T47D (cell line): ENCODE measurements at regions not wholly inside any gene's neighbourhood (a gene's known extent, or its start where the extent isn't known, plus 50 kb on each side); places are given as distances from the start of the nearest gene placed in this dataset.

ENCODE experiments used
- DNase-seq, 2 experiments: peaks; one replicate each; pipeline versions ENCODE4 v3.0.0 to v3.0.0-alpha.2; 2011 to 2012; ENCODE audit warnings: low read depth in 1 of 2, low spot score in 1 of 2
- JUND ChIP-seq: IDR thresholded peaks from 2 replicates; pipeline ENCODE4 v1.6.1; 2012; ENCODE audit warnings: low read depth
- in situ Hi-C: cut with HindIII; loops from 2 replicates; pipeline ENCODE4 v1.10.0; 2016; ENCODE audit warnings: low sequenced_read_pairs, low pct_unique_long_range_greater_than_20kb

GRCh38 chr10:75305675-75306074 lies 69.9 kb upstream of the COMTD1 start:
- in situ Hi-C loops = no loop called here
- DNase-seq = no peak
- no peak for TF ChIP-seq JUND

- DNase-seq = no peak
- TF ChIP-seq JUND = no peak
- in situ Hi-C loops = no loop called here
These were observed 69.1 kb upstream of the COMTD1 start for GRCh38 chr10:75304741-75305390.

GRCh38 chr10:75304313-75304712 lies 68.6 kb upstream of the COMTD1 start:
- DNase-seq = no peak
- in situ Hi-C loops = no loop called here
- TF ChIP-seq JUND = no peak

- peak in 1 of 2 experiments; percentile 46 for DNase-seq
- in situ Hi-C loops = no loop called here
- no peak for TF ChIP-seq JUND
These were observed 67.5 kb upstream of the COMTD1 start for GRCh38 chr10:75303045-75303777.

GRCh38 chr10:75302029-75302428 lies 66.3 kb upstream of the COMTD1 start:
- no peak for TF ChIP-seq JUND
- no peak for DNase-seq
- in situ Hi-C loops = no loop called here

GRCh38 chr10:75297021-75297599 lies 61.4 kb upstream of the COMTD1 start:
- no peak for TF ChIP-seq JUND
- no peak for DNase-seq
- in situ Hi-C loops = no loop called here

GRCh38 chr10:75295868-75296441 lies 60.2 kb upstream of the COMTD1 start:
- no peak for DNase-seq
- TF ChIP-seq JUND = no peak
- in situ Hi-C loops = no loop called here

- in situ Hi-C loops = no loop called here
- peak; percentile 66 to 84 for DNase-seq
- TF ChIP-seq JUND = no peak
These were observed 59.3 kb upstream of the COMTD1 start for GRCh38 chr10:75294866-75295701.

- in situ Hi-C loops = no loop called here
- no peak for DNase-seq
- no peak for TF ChIP-seq JUND
These were observed 58.7 kb upstream of the COMTD1 start for GRCh38 chr10:75294518-75294865.

GRCh38 chr10:75294031-75294437 lies 58.3 kb upstream of the COMTD1 start:
- in situ Hi-C loops = no loop called here

GRCh38 chr10:75293446-75293820 lies 57.7 kb upstream of the COMTD1 start:
- DNase-seq = peak in 1 of 2 experiments; percentile 27
- in situ Hi-C loops = no loop called here

More at GRCh38 chr10:75294031-75294437, 58.3 kb upstream of the COMTD1 start:
- DNase-seq = peak in 1 of 2 experiments; percentile 24
- no peak for TF ChIP-seq JUND

GRCh38 chr10:75292794-75293445 lies 57.2 kb upstream of the COMTD1 start:
- no peak for TF ChIP-seq JUND
- in situ Hi-C loops = no loop called here
- DNase-seq = no peak

More at GRCh38 chr10:75293446-75293820, 57.7 kb upstream of the COMTD1 start:
- no peak for TF ChIP-seq JUND
